Osteoblast (primary cell): ENCODE measurements at regions not wholly inside any gene's neighbourhood (a gene's known extent, or its start where the extent isn't known, plus 50 kb on each side); places are given as distances from the start of the nearest gene placed in this dataset.

Experiments used
- DNase-seq: peaks from one replicate; pipeline ENCODE4 v3.0.0; 2011; ENCODE audit warnings: low spot score, mixed read lengths; ENCODE audit not compliant: insufficient read length; ENCODE audit errors: missing footprints
- H2AFZ ChIP-seq: 2 replicates; pipeline ENCODE4 v1.6.0; 2011; ENCODE audit warnings: mild to moderate bottlenecking, low read length
- H3K27ac ChIP-seq: 2 replicates; pipeline ENCODE4 v1.5.1; 2011; ENCODE audit warnings: mild to moderate bottlenecking, low read depth, low read length, moderate library complexity
- H3K27me3 ChIP-seq: 2 replicates; pipeline ENCODE4 v1.6.0; 2012; ENCODE audit warnings: mild to moderate bottlenecking, control low read depth, inconsistent platforms, low read length, moderate library complexity; ENCODE audit not compliant: insufficient read depth
- H3K36me3 ChIP-seq: 2 replicates; pipeline ENCODE4 v1.5.1; 2011; ENCODE audit warnings: mild to moderate bottlenecking, low read length, control low read depth, moderate library complexity; ENCODE audit not compliant: insufficient read depth
- H3K4me1 ChIP-seq: 2 replicates; pipeline ENCODE4 v1.5.1; 2011; ENCODE audit warnings: mild to moderate bottlenecking, low read length, control low read depth, moderate library complexity; ENCODE audit not compliant: insufficient read depth
- H3K4me2 ChIP-seq: 2 replicates; pipeline ENCODE4 v1.6.0; 2011; ENCODE audit warnings: mild to moderate bottlenecking, low read length; ENCODE audit not compliant: insufficient read depth
- H3K4me3 ChIP-seq: fragments of 200-600 bp; sonication (generic); 3 replicates; pipeline ENCODE4 v1.5.1; 2012; ENCODE audit warnings: mild to moderate bottlenecking, low read length, inconsistent platforms; ENCODE audit not compliant: insufficient read depth
- H3K79me2 ChIP-seq: 2 replicates; pipeline ENCODE4 v1.6.0; 2012; ENCODE audit warnings: mild to moderate bottlenecking, low read length, control low read depth, inconsistent platforms; ENCODE audit not compliant: insufficient read depth
- H3K9me3 ChIP-seq: 2 replicates; pipeline ENCODE4 v1.5.1; 2011; ENCODE audit warnings: low read depth, low read length, control low read depth
- H4K20me1 ChIP-seq: 2 replicates; pipeline ENCODE4 v1.6.0; 2012; ENCODE audit warnings: mild to moderate bottlenecking, low read length, control low read depth; ENCODE audit not compliant: insufficient read depth
- TF ChIP-seq, protein P1 (sequence below): IDR thresholded peaks from 2 replicates; pipeline ENCODE4 v1.5.1; 2011; ENCODE audit warnings: mild to moderate bottlenecking, low read depth, low read length, moderate library complexity; ENCODE audit errors: extremely low read depth

DNA sequence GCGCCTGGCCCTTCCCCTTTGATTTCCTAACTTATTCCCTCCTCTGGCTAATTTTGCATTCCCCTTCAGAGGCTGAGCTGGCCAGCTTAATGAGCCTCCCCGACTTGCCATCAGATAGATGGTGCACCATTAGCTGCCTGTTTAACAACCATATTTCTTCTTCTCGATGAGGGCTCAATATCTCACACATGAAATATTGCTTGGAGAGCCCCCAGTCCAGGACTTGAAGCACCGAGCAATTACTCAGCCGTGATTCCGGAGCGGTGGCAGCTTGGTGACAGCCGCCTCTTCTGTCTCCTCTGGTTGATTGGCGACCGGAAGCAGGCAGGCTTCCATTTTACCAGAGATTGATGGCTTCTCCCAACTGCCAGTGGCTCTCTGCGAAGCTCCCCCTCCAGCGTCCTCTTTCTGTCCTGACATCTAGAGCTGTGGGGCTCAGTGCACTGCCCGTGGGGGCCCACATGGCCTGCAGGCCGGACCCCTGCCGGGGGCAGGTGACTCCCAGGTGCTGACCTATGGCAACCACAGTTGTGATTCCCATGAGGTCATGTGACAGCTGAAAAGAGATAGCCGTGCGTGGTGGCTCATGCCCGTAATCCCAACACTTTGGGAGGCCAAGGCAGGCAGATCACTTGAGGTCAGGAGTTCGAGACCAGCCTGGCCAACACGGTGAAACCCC, 133.7 kb upstream of the SEC14L1 start:
- Histone ChIP-seq H3K9me3 (peaks cover 2% of the 10 kb centered on the region), H3K4me1 (peaks cover 8% of the 10 kb centered on the region), H2AFZ (no peak overlapping the region), H4K20me1 (no peaks in the 10 kb centered on the region), H3K4me2 (no peak overlapping the region), H3K79me2 (no peaks in the 10 kb centered on the region), H3K36me3 (no peaks in the 10 kb centered on the region), H3K27me3 (peaks cover 7% of the 10 kb centered on the region), H3K27ac (no peak overlapping the region), H3K4me3 (no peak overlapping the region)
- no peak for DNase-seq
- TF ChIP-seq, protein P1, sequence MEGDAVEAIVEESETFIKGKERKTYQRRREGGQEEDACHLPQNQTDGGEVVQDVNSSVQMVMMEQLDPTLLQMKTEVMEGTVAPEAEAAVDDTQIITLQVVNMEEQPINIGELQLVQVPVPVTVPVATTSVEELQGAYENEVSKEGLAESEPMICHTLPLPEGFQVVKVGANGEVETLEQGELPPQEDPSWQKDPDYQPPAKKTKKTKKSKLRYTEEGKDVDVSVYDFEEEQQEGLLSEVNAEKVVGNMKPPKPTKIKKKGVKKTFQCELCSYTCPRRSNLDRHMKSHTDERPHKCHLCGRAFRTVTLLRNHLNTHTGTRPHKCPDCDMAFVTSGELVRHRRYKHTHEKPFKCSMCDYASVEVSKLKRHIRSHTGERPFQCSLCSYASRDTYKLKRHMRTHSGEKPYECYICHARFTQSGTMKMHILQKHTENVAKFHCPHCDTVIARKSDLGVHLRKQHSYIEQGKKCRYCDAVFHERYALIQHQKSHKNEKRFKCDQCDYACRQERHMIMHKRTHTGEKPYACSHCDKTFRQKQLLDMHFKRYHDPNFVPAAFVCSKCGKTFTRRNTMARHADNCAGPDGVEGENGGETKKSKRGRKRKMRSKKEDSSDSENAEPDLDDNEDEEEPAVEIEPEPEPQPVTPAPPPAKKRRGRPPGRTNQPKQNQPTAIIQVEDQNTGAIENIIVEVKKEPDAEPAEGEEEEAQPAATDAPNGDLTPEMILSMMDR: no peak

DNA sequence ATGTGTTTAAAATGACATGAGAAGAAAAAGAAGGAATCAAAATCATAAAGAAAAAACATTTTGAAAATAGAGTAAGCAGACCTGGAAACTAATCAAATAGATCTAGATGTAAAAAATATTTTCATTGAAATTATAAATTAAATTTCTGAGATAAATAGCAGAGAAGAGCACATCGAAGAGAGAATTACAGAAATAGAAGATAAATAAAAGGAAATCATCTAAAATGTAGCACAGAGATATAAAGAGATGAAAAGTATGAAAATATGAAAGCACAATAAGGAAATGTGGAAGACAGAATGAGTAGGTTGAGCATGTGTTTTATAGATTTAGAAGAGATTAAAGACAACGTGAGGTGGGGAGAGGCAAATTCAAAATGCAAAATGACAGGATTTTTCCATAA, 130.9 kb upstream of the SEC14L1 start:
- H3K9me3 ChIP-seq: peaks cover 2% of the 10 kb centered on the region

DNA sequence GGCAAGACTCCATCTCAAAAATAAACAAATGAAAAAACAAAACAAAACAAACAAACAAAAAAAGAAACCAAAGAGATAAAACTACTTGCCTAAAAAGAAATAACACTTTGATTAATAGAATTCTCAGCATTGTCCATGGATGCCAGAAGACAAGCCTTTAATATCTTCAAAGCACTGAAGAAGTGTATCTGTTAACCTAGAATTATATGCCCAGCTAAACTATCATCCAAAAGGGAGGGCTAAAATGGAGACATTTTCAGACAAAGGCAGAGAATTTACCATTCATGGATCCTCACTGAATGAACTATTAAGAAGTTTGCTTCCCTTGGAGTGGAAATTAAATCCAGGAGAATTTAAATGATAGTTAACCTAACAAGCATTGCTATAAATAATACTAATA, 130.1 kb upstream of the SEC14L1 start:
- H4K20me1 ChIP-seq: no peaks in the 10 kb centered on the region
- H3K4me3 ChIP-seq: no peak overlapping the region
- no peaks in the 10 kb centered on the region for H3K4me1 ChIP-seq
- no peak overlapping the region for H3K4me2 ChIP-seq
- H3K79me2 ChIP-seq: no peaks in the 10 kb centered on the region
- no peaks in the 10 kb centered on the region for H3K36me3 ChIP-seq
- H2AFZ ChIP-seq: no peak overlapping the region
- peaks cover 2% of the 10 kb centered on the region for H3K9me3 ChIP-seq
- H3K27ac ChIP-seq: no peak overlapping the region
- DNase-seq: no peak
- TF ChIP-seq, protein P1: no peak
- peaks cover 7% of the 10 kb centered on the region for H3K27me3 ChIP-seq

More for the DNA sequence above, 130.9 kb upstream of the SEC14L1 start:
- no peaks in the 10 kb centered on the region for H3K79me2 ChIP-seq
- no peaks in the 10 kb centered on the region for H3K36me3 ChIP-seq
- no peaks in the 10 kb centered on the region for H4K20me1 ChIP-seq
- TF ChIP-seq, protein P1: no peak
- no peaks in the 10 kb centered on the region for H3K4me1 ChIP-seq
- no peak overlapping the region for H3K27ac ChIP-seq
- H3K4me2 ChIP-seq: no peak overlapping the region
- H3K4me3 ChIP-seq: no peak overlapping the region
- no peak overlapping the region for H2AFZ ChIP-seq
- H3K27me3 ChIP-seq: peaks cover 7% of the 10 kb centered on the region
- no peak for DNase-seq

DNA sequence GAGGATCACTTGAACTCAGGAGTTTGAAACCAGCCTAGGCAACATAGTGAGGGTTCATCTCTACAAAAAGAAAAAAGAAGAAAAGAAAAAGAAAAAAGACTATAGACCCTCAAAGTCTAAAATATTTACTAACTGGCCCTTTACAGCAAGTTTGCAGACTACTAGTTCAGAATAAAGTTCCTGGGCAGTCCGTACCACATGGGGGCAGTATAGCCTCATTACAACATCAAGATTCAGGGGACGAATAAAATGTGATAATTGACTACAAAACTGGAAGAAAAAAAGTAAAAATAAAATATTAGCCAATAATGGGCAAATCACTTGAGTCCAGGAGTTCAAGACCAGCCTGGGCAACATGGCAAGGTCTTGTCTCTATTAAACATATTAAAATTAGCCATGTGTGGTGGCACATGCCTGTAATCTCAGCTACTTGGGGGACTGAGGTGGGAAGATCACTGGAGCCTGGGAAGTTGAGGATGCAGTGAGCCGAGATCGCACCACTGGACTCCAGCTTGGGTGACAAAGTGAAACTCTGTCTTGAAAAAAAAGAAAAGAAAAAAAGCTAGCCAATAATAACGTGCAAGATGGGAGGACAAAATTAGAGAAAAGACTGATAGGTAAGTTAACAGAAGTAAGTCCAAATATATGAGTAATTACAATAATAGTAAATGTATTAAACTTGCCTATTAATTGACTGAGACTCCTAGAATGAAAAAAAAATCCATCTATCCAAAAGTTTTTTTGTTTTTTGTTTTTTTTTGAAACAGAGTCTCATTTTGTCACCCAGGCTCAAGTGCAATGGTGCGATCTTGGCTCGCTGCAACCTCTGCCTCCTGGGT, 129.4 kb upstream of the SEC14L1 start:
- H3K36me3 ChIP-seq: no peaks in the 10 kb centered on the region
- peaks cover 2% of the 10 kb centered on the region for H3K9me3 ChIP-seq
- peak; percentile 45 for DNase-seq
- no peak overlapping the region for H3K4me2 ChIP-seq
- H3K4me1 ChIP-seq: no peaks in the 10 kb centered on the region
- no peak overlapping the region for H3K27ac ChIP-seq
- no peaks in the 10 kb centered on the region for H4K20me1 ChIP-seq
- no peaks in the 10 kb centered on the region for H3K79me2 ChIP-seq
- H3K27me3 ChIP-seq: peaks cover 7% of the 10 kb centered on the region
- H2AFZ ChIP-seq: no peak overlapping the region
- TF ChIP-seq, protein P1: peak; percentile 81
- no peak overlapping the region for H3K4me3 ChIP-seq
